ENCODE measurements at regions not wholly inside any gene's neighbourhood (a gene's known extent, or its start where the extent isn't known, plus 50 kb on each side); places are given as distances from the start of the nearest gene placed in this dataset.
"Not testable (repeated sequence)": the region's sequence is repeated elsewhere in the genome, so short reads cannot be mapped to it uniquely, and the experiment has no call there.

DNA sequence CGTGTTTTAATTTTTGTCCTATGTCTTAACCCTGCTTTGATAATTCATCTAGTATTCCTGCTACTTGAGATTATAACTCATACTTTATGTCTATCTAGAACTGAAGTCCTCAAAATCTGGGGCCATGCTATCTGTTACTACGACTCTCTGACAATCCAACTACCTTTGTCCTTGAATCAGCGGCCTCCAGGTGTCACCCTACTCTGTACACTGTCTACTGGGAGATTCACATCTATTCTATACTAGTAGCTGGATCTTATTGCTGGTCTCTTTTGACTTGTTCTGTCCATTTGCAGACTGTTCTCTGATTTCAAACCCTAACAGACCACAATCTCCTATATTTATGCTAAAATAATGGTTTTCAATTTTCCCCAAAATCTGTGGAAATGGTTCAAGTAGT lies 225.5 kb upstream of the ELAVL2 start:
- Histone ChIP-seq H3F3A (ENCODE audit: insufficient read depth, low read length, poor library complexity, severe bottlenecking) (no peaks in the 10 kb centered on the region), H3K27ac (ENCODE audit: low read length) (no peak overlapping the region), H3K27me3 (ENCODE audit: insufficient read depth, low read depth, low read length) (no peaks in the 10 kb centered on the region), H3K9ac (ENCODE audit: low read length) (no peak overlapping the region), H3K9me3 (ENCODE audit: low read length) (no peaks in the 10 kb centered on the region), H3K9me2 (ENCODE audit: insufficient read depth, low read length) (no peaks in the 10 kb centered on the region), H3K4me3 (ENCODE audit: low read length) (no peak overlapping the region), H3K4me2 (ENCODE audit: low read length) (no peak overlapping the region), H3K36me3 (ENCODE audit: insufficient read depth, low read length) (no peaks in the 10 kb centered on the region), H3K79me2 (replicated peaks; ENCODE audit: insufficient read depth, low read length) (no peaks in the 10 kb centered on the region), H2AFZ (ENCODE audit: low read depth, low read length) (no peak overlapping the region), H4K20me1 (ENCODE audit: insufficient read depth) (no peaks in the 10 kb centered on the region)
- TF ChIP-seq, protein P1, sequence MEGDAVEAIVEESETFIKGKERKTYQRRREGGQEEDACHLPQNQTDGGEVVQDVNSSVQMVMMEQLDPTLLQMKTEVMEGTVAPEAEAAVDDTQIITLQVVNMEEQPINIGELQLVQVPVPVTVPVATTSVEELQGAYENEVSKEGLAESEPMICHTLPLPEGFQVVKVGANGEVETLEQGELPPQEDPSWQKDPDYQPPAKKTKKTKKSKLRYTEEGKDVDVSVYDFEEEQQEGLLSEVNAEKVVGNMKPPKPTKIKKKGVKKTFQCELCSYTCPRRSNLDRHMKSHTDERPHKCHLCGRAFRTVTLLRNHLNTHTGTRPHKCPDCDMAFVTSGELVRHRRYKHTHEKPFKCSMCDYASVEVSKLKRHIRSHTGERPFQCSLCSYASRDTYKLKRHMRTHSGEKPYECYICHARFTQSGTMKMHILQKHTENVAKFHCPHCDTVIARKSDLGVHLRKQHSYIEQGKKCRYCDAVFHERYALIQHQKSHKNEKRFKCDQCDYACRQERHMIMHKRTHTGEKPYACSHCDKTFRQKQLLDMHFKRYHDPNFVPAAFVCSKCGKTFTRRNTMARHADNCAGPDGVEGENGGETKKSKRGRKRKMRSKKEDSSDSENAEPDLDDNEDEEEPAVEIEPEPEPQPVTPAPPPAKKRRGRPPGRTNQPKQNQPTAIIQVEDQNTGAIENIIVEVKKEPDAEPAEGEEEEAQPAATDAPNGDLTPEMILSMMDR (IDR thresholded peaks at IDR 0.05; ENCODE audit: poor library complexity, severe bottlenecking) = no peak
- TF ChIP-seq EP300 (conservative IDR thresholded peaks at IDR 0.05; ENCODE audit: poor library complexity, severe bottlenecking) (no peak), SMC3 (conservative IDR thresholded peaks at IDR 0.05; ENCODE audit: poor library complexity) (no peak), EZH2 (IDR thresholded peaks at IDR 0.05; ENCODE audit: borderline replicate concordance, insufficient read depth, low read length, poor library complexity, severe bottlenecking) (no peak), POLR2AphosphoS5 (IDR thresholded peaks at IDR 0.05) (no peak), TAF1 (IDR thresholded peaks at IDR 0.05; ENCODE audit: low read depth) (no peak), RAD21 (conservative IDR thresholded peaks at IDR 0.05) (no peak), MXI1 (conservative IDR thresholded peaks at IDR 0.05; ENCODE audit: poor library complexity, severe bottlenecking) (no peak)
- TF ChIP-seq, protein P2, sequence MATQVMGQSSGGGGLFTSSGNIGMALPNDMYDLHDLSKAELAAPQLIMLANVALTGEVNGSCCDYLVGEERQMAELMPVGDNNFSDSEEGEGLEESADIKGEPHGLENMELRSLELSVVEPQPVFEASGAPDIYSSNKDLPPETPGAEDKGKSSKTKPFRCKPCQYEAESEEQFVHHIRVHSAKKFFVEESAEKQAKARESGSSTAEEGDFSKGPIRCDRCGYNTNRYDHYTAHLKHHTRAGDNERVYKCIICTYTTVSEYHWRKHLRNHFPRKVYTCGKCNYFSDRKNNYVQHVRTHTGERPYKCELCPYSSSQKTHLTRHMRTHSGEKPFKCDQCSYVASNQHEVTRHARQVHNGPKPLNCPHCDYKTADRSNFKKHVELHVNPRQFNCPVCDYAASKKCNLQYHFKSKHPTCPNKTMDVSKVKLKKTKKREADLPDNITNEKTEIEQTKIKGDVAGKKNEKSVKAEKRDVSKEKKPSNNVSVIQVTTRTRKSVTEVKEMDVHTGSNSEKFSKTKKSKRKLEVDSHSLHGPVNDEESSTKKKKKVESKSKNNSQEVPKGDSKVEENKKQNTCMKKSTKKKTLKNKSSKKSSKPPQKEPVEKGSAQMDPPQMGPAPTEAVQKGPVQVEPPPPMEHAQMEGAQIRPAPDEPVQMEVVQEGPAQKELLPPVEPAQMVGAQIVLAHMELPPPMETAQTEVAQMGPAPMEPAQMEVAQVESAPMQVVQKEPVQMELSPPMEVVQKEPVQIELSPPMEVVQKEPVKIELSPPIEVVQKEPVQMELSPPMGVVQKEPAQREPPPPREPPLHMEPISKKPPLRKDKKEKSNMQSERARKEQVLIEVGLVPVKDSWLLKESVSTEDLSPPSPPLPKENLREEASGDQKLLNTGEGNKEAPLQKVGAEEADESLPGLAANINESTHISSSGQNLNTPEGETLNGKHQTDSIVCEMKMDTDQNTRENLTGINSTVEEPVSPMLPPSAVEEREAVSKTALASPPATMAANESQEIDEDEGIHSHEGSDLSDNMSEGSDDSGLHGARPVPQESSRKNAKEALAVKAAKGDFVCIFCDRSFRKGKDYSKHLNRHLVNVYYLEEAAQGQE (IDR thresholded peaks at IDR 0.05; ENCODE audit: borderline replicate concordance) = no peak

GRCh38 chr9:24050239-24050638 lies 224.2 kb upstream of the ELAVL2 start:
- H4K20me1 ChIP-seq (ENCODE audit: insufficient read depth); H3K27me3 ChIP-seq (ENCODE audit: insufficient read depth, low read depth, low read length); H3K4me3 ChIP-seq (ENCODE audit: low read length); H3K9me2 ChIP-seq (ENCODE audit: insufficient read depth, low read length); H3K4me2 ChIP-seq (ENCODE audit: low read length); H3K27ac ChIP-seq (ENCODE audit: low read length); H3F3A ChIP-seq (ENCODE audit: insufficient read depth, low read length, poor library complexity, severe bottlenecking); H2AFZ ChIP-seq (ENCODE audit: low read depth, low read length); H3K9me3 ChIP-seq (ENCODE audit: low read length); H3K9ac ChIP-seq (ENCODE audit: low read length); H3K79me2 ChIP-seq (replicated peaks; ENCODE audit: insufficient read depth, low read length); H3K36me3 ChIP-seq (ENCODE audit: insufficient read depth, low read length): not testable (repeated sequence)

- Histone ChIP-seq H3K79me2 (replicated peaks; ENCODE audit: insufficient read depth, low read length) (no peaks in the 10 kb centered on the region), H3K36me3 (ENCODE audit: insufficient read depth, low read length) (no peaks in the 10 kb centered on the region), H3K9me3 (ENCODE audit: low read length) (no peaks in the 10 kb centered on the region), H3K27ac (ENCODE audit: low read length) (no peak overlapping the region), H3K9ac (ENCODE audit: low read length) (no peak overlapping the region), H3K4me2 (ENCODE audit: low read length) (no peak overlapping the region), H3F3A (ENCODE audit: insufficient read depth, low read length, poor library complexity, severe bottlenecking) (no peaks in the 10 kb centered on the region), H3K27me3 (ENCODE audit: insufficient read depth, low read depth, low read length) (no peaks in the 10 kb centered on the region), H2AFZ (ENCODE audit: low read depth, low read length) (no peak overlapping the region), H3K4me3 (ENCODE audit: low read length) (no peak overlapping the region), H4K20me1 (ENCODE audit: insufficient read depth) (no peaks in the 10 kb centered on the region), H3K9me2 (ENCODE audit: insufficient read depth, low read length) (no peaks in the 10 kb centered on the region)
- TF ChIP-seq TAF1 (IDR thresholded peaks at IDR 0.05; ENCODE audit: low read depth) (no peak), SMC3 (conservative IDR thresholded peaks at IDR 0.05; ENCODE audit: poor library complexity) (no peak), EP300 (conservative IDR thresholded peaks at IDR 0.05; ENCODE audit: poor library complexity, severe bottlenecking) (no peak), EZH2 (IDR thresholded peaks at IDR 0.05; ENCODE audit: borderline replicate concordance, insufficient read depth, low read length, poor library complexity, severe bottlenecking) (no peak), MXI1 (conservative IDR thresholded peaks at IDR 0.05; ENCODE audit: poor library complexity, severe bottlenecking) (no peak), POLR2AphosphoS5 (IDR thresholded peaks at IDR 0.05) (no peak), RAD21 (conservative IDR thresholded peaks at IDR 0.05) (no peak)
- TF ChIP-seq, protein P1 (IDR thresholded peaks at IDR 0.05; ENCODE audit: poor library complexity, severe bottlenecking) = no peak
- TF ChIP-seq, protein P2 (IDR thresholded peaks at IDR 0.05; ENCODE audit: borderline replicate concordance) = no peak
These were observed 219.1 kb upstream of the ELAVL2 start for GRCh38 chr9:24045150-24045549.
